ENCODE measurements at regions not wholly inside any gene's neighbourhood (a gene's known extent, or its start where the extent isn't known, plus 50 kb on each side); places are given as distances from the start of the nearest gene placed in this dataset.

- no peak for DNase-seq
These were observed 1286.4 kb downstream of the GRIK2 start for GRCh38 chr6:102679865-102680264.

- no peak for DNase-seq
These were observed 1283.7 kb downstream of the GRIK2 start for GRCh38 chr6:102677225-102677624.

GRCh38 chr6:102670735-102671134 is 1277.2 kb downstream of the GRIK2 start:
- no peak for DNase-seq

- DNase-seq = no peak
These were observed 1269.3 kb downstream of the GRIK2 start for GRCh38 chr6:102662851-102663250.

GRCh38 chr6:102660303-102660702 is 1266.8 kb downstream of the GRIK2 start:
- no peak for DNase-seq

- DNase-seq = no peak
These were observed 1262.3 kb downstream of the GRIK2 start for GRCh38 chr6:102655823-102656222.

GRCh38 chr6:102641426-102641825 is 1247.9 kb downstream of the GRIK2 start:
- DNase-seq = no peak

- no peak for DNase-seq
These were observed 1238.4 kb downstream of the GRIK2 start for GRCh38 chr6:102631921-102632320.

GRCh38 chr6:102623201-102623600 is 1229.7 kb downstream of the GRIK2 start:
- DNase-seq = no peak

GRCh38 chr6:102619585-102619984 is 1226.1 kb downstream of the GRIK2 start:
- no peak for DNase-seq

GRCh38 chr6:102582569-102582968 is 1189.1 kb downstream of the GRIK2 start:
- DNase-seq = no peak

- DNase-seq = no peak
These were observed 1188.0 kb downstream of the GRIK2 start for GRCh38 chr6:102581378-102582124.

GRCh38 chr6:102571236-102571908 is 1177.9 kb downstream of the GRIK2 start:
- DNase-seq = no peak

- no peak for DNase-seq
These were observed 1169.2 kb downstream of the GRIK2 start for GRCh38 chr6:102562713-102563112.

- DNase-seq = no peak
These were observed 1159.7 kb downstream of the GRIK2 start for GRCh38 chr6:102553214-102553613.

GRCh38 chr6:102549221-102549874 is 1155.8 kb downstream of the GRIK2 start:
- no peak for DNase-seq

- no peak for DNase-seq
These were observed 1131.8 kb downstream of the GRIK2 start for GRCh38 chr6:102525336-102525735.

- no peak for DNase-seq
These were observed 1127.5 kb downstream of the GRIK2 start for GRCh38 chr6:102520966-102521365.

- no peak for DNase-seq
These were observed 1124.0 kb downstream of the GRIK2 start for GRCh38 chr6:102517506-102517905.

GRCh38 chr6:102501615-102502014 is 1108.1 kb downstream of the GRIK2 start:
- DNase-seq = no peak

- no peak for DNase-seq
These were observed 1101.3 kb downstream of the GRIK2 start for GRCh38 chr6:102494808-102495207.

GRCh38 chr6:102493485-102493884 is 1100.0 kb downstream of the GRIK2 start:
- DNase-seq = no peak

- no peak for DNase-seq
These were observed 1095.2 kb downstream of the GRIK2 start for GRCh38 chr6:102488729-102489128.

- DNase-seq = no peak
These were observed 1092.0 kb downstream of the GRIK2 start for GRCh38 chr6:102485480-102485879.

Measured in activated CD4-positive, CD25-positive, alpha-beta regulatory T cell treated with anti-CD3 and anti-CD28 coated beads, Interleukin-2, amount 50 U/mL, for 72 hours (primary cell).